Smooth muscle cell (in vitro differentiated cells): ENCODE measurements at regions not wholly inside any gene's neighbourhood (a gene's known extent, or its start where the extent isn't known, plus 50 kb on each side); places are given as distances from the start of the nearest gene placed in this dataset.

Source experiments
- DNase-seq: peaks from one replicate; lab custom pipeline; 2025; ENCODE audit not compliant: unreplicated experiment; lab: John Stamatoyannopoulos, UW
- H2AFZ ChIP-seq: fragments of 200-600 bp; sonication (generic); 2 replicates; pipeline ENCODE4 v1.6.0; 2016; ENCODE audit warnings: antibody characterized with exemption, low read depth, mild to moderate bottlenecking
- H3F3A ChIP-seq: fragments of 200-600 bp; sonication (generic); 2 replicates; pipeline ENCODE4 v1.6.0; 2017; ENCODE audit warnings: antibody characterized with exemption, low read depth
- H3K27ac ChIP-seq: fragments of 200-600 bp; sonication (generic); 2 replicates; pipeline ENCODE4 v1.5.1; 2016; ENCODE audit warnings: low read depth, mild to moderate bottlenecking
- H3K27me3 ChIP-seq: fragments of 200-600 bp; sonication (generic); 2 replicates; pipeline ENCODE4 v1.6.1; 2016; ENCODE audit warnings: low read depth, mild to moderate bottlenecking
- H3K36me3 ChIP-seq: fragments of 200-600 bp; sonication (generic); 2 replicates; pipeline ENCODE4 v1.5.1; 2016; ENCODE audit warnings: low read depth
- H3K4me1 ChIP-seq: fragments of 200-600 bp; sonication (generic); 2 replicates; pipeline ENCODE4 v1.5.1; 2016; ENCODE audit warnings: low read depth
- H3K4me2 ChIP-seq: fragments of 200-600 bp; sonication (generic); 2 replicates; pipeline ENCODE4 v1.6.0; 2016; ENCODE audit warnings: mild to moderate bottlenecking
- H3K4me3 ChIP-seq: fragments of 200-600 bp; sonication (generic); 2 replicates; pipeline ENCODE4 v1.5.1; 2016; ENCODE audit warnings: mild to moderate bottlenecking
- H3K79me2 ChIP-seq: fragments of 200-600 bp; sonication (generic); 2 replicates; pipeline ENCODE4 v1.6.0; 2016; ENCODE audit warnings: low read depth, mild to moderate bottlenecking
- H3K9ac ChIP-seq: fragments of 200-600 bp; sonication (generic); 2 replicates; pipeline ENCODE4 v1.6.0; 2016; ENCODE audit warnings: low read depth
- H3K9me3 ChIP-seq: fragments of 200-600 bp; sonication (generic); replicated peaks from 2 replicates; pipeline ENCODE4 v1.5.1; 2016; ENCODE audit warnings: low read depth
- H4K20me1 ChIP-seq: fragments of 200-600 bp; sonication (generic); 2 replicates; pipeline ENCODE4 v1.6.0; 2016; ENCODE audit warnings: low read depth
- WGBS: methylation state at CpG from one replicate; pipeline ENCODE4 v1.1.7; 2016; ENCODE audit warnings: low lambda C conversion rate; 5-methylcytosine and 5-hydroxymethylcytosine counted together
- TF ChIP-seq, protein P1 (sequence below): fragments of 200-600 bp; sonication (generic); IDR thresholded peaks from 2 replicates; pipeline ENCODE4 v1.5.1; 2017; ENCODE audit warnings: borderline replicate concordance, mild to moderate bottlenecking, antibody characterized with exemption; ENCODE audit not compliant: insufficient read depth, poor library complexity, severe bottlenecking

DNA sequence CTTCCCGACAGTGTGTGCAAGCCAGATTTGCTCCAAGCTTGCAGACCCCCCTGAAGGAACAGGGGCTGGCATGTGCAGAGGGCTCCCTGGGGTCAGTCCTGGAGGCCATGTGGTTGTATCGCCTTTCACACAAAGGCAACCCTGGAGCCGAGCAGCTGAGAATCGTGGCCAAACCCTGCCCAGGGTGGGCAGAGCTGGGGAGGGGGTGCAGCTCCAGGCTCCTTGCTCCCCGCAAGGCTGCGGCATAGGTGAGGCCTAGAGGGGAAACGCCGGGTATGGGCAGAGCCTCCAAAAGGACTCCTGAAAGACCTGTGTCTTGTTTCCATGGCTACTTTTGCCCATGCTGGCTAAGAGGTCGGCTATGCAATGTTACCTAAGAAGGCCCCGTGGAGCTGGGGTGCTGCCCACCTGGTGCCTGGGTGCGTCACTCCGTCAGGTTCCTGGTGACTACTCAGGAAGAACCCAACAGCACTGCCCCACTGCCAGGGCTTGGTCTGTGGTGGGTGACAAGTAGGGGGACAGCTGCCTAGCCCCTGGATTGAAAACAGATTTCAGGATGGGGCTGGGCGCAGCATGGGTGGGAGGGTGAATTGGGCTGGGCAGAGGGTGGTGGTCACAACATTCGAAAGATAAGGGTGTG, 171.0 kb upstream of the SHH start:
- H2AFZ ChIP-seq, result no peak overlapping the region
- 87% methylated on average over 13 of the region's 14 CpGs for WGBS
- no peaks in the 10 kb centered on the region for H4K20me1 ChIP-seq
- no peaks in the 10 kb centered on the region for H3K4me1 ChIP-seq
- no peak overlapping the region for H3K27ac ChIP-seq
- DNase-seq, result no peak
- H3K9me3 ChIP-seq, result no peaks in the 10 kb centered on the region
- no peak overlapping the region for H3K4me3 ChIP-seq
- peaks cover 17% of the 10 kb centered on the region for H3K27me3 ChIP-seq
- H3K9ac ChIP-seq, result no peak overlapping the region
- H3K36me3 ChIP-seq, result no peaks in the 10 kb centered on the region
- no peaks in the 10 kb centered on the region for H3F3A ChIP-seq
- TF ChIP-seq, protein P1, sequence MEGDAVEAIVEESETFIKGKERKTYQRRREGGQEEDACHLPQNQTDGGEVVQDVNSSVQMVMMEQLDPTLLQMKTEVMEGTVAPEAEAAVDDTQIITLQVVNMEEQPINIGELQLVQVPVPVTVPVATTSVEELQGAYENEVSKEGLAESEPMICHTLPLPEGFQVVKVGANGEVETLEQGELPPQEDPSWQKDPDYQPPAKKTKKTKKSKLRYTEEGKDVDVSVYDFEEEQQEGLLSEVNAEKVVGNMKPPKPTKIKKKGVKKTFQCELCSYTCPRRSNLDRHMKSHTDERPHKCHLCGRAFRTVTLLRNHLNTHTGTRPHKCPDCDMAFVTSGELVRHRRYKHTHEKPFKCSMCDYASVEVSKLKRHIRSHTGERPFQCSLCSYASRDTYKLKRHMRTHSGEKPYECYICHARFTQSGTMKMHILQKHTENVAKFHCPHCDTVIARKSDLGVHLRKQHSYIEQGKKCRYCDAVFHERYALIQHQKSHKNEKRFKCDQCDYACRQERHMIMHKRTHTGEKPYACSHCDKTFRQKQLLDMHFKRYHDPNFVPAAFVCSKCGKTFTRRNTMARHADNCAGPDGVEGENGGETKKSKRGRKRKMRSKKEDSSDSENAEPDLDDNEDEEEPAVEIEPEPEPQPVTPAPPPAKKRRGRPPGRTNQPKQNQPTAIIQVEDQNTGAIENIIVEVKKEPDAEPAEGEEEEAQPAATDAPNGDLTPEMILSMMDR, result no peak
- H3K79me2 ChIP-seq, result no peaks in the 10 kb centered on the region
- H3K4me2 ChIP-seq, result no peak overlapping the region

GRCh38 chr7:155981703-155982102, 169.4 kb upstream of the SHH start:
- Histone ChIP-seq H3K9me3 (no peaks in the 10 kb centered on the region), H3K4me2 (no peak overlapping the region), H3K4me1 (no peaks in the 10 kb centered on the region), H3F3A (no peaks in the 10 kb centered on the region), H2AFZ (no peak overlapping the region), H3K4me3 (no peak overlapping the region), H3K79me2 (no peaks in the 10 kb centered on the region), H4K20me1 (no peaks in the 10 kb centered on the region), H3K27ac (no peak overlapping the region), H3K9ac (no peak overlapping the region), H3K27me3 (peaks cover 18% of the 10 kb centered on the region), H3K36me3 (no peaks in the 10 kb centered on the region)
- DNase-seq, result no peak
- WGBS, result 93% methylated on average over 2 of the region's 2 CpGs
- TF ChIP-seq, protein P1, result no peak

- no peaks in the 10 kb centered on the region for H4K20me1 ChIP-seq
- no peak overlapping the region for H3K4me2 ChIP-seq
- peaks cover 18% of the 10 kb centered on the region for H3K27me3 ChIP-seq
- H3F3A ChIP-seq, result no peaks in the 10 kb centered on the region
- no peak overlapping the region for H3K4me3 ChIP-seq
- H2AFZ ChIP-seq, result no peak overlapping the region
- WGBS, result 83% methylated on average over 10 of the region's 10 CpGs
- DNase-seq, result no peak
- no peaks in the 10 kb centered on the region for H3K79me2 ChIP-seq
- H3K9ac ChIP-seq, result no peak overlapping the region
- H3K36me3 ChIP-seq, result no peaks in the 10 kb centered on the region
- no peaks in the 10 kb centered on the region for H3K4me1 ChIP-seq
- H3K9me3 ChIP-seq, result no peaks in the 10 kb centered on the region
- TF ChIP-seq, protein P1, result no peak
- no peak overlapping the region for H3K27ac ChIP-seq
These were observed 168.6 kb upstream of the SHH start for GRCh38 chr7:155980841-155981240.

GRCh38 chr7:155979994-155980393, 167.7 kb upstream of the SHH start:
- no peaks in the 10 kb centered on the region for H4K20me1 ChIP-seq
- peaks cover 18% of the 10 kb centered on the region for H3K27me3 ChIP-seq
- H2AFZ ChIP-seq, result no peak overlapping the region
- H3K36me3 ChIP-seq, result no peaks in the 10 kb centered on the region
- no peaks in the 10 kb centered on the region for H3K79me2 ChIP-seq
- no peak overlapping the region for H3K9ac ChIP-seq
- no peak overlapping the region for H3K4me2 ChIP-seq
- H3K27ac ChIP-seq, result no peak overlapping the region
- WGBS, result 88% methylated on average over 12 of the region's 12 CpGs
- H3K4me1 ChIP-seq, result no peaks in the 10 kb centered on the region
- TF ChIP-seq, protein P1, result no peak
- no peaks in the 10 kb centered on the region for H3F3A ChIP-seq
- H3K4me3 ChIP-seq, result no peak overlapping the region
- H3K9me3 ChIP-seq, result no peaks in the 10 kb centered on the region
- no peak for DNase-seq
